ENCODE measurements at regions not wholly inside any gene's neighbourhood (a gene's known extent, or its start where the extent isn't known, plus 50 kb on each side); places are given as distances from the start of the nearest gene placed in this dataset.
"Not testable (repeated sequence)": the region's sequence is repeated elsewhere in the genome, so short reads cannot be mapped to it uniquely, and the experiment has no call there.

GRCh38 chr4:49117951-49118350 is 131.9 kb downstream of the CWH43 start:
- TF ChIP-seq, protein P1, sequence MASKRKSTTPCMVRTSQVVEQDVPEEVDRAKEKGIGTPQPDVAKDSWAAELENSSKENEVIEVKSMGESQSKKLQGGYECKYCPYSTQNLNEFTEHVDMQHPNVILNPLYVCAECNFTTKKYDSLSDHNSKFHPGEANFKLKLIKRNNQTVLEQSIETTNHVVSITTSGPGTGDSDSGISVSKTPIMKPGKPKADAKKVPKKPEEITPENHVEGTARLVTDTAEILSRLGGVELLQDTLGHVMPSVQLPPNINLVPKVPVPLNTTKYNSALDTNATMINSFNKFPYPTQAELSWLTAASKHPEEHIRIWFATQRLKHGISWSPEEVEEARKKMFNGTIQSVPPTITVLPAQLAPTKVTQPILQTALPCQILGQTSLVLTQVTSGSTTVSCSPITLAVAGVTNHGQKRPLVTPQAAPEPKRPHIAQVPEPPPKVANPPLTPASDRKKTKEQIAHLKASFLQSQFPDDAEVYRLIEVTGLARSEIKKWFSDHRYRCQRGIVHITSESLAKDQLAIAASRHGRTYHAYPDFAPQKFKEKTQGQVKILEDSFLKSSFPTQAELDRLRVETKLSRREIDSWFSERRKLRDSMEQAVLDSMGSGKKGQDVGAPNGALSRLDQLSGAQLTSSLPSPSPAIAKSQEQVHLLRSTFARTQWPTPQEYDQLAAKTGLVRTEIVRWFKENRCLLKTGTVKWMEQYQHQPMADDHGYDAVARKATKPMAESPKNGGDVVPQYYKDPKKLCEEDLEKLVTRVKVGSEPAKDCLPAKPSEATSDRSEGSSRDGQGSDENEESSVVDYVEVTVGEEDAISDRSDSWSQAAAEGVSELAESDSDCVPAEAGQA (IDR thresholded peaks at IDR 0.05; ENCODE audit: low read depth): not testable (repeated sequence)
- TF ChIP-seq, protein P1 (CRISPR knock-in tag; IDR thresholded peaks at IDR 0.05; ENCODE audit: borderline replicate concordance): not testable (repeated sequence)
- not testable (repeated sequence) for TF ChIP-seq ARNTL (CRISPR knock-in tag; IDR thresholded peaks at IDR 0.05); RFXANK (CRISPR knock-in tag; IDR thresholded peaks at IDR 0.05); GTF2F1 (IDR thresholded peaks at IDR 0.05; ENCODE audit: low read length); EZH2 (conservative IDR thresholded peaks at IDR 0.05; ENCODE audit: low read depth, low read length); TCF7L2 (IDR thresholded peaks at IDR 0.05; ENCODE audit: low read depth, low read length)
- TF ChIP-seq, protein P2, sequence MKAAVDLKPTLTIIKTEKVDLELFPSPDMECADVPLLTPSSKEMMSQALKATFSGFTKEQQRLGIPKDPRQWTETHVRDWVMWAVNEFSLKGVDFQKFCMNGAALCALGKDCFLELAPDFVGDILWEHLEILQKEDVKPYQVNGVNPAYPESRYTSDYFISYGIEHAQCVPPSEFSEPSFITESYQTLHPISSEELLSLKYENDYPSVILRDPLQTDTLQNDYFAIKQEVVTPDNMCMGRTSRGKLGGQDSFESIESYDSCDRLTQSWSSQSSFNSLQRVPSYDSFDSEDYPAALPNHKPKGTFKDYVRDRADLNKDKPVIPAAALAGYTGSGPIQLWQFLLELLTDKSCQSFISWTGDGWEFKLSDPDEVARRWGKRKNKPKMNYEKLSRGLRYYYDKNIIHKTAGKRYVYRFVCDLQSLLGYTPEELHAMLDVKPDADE (CRISPR knock-in tag; IDR thresholded peaks at IDR 0.05): not testable (repeated sequence)
